ENCODE measurements at regions not wholly inside any gene's neighbourhood (a gene's known extent, or its start where the extent isn't known, plus 50 kb on each side); places are given as distances from the start of the nearest gene placed in this dataset.

DNA sequence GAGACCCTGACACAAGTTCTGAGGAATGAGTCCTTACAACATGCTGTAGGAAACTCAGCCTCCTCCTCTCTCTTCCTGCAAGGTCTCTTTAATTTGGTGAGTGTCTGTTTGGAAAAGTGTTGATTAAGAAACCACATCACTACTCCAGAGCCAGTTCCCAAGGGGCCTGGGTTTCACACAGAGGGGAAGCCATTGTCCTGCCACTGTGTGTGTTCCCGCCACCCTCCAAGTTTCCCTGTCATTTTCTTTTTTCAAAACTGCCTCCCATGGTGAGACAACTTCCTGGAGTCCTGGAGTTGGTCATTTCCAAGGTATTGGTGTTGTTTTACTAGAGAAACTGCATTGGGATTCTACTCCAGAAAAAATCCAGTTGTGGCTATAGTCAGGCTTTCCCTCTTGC, 232.0 kb upstream of the PARD3B start:
- TF ChIP-seq, protein P1, sequence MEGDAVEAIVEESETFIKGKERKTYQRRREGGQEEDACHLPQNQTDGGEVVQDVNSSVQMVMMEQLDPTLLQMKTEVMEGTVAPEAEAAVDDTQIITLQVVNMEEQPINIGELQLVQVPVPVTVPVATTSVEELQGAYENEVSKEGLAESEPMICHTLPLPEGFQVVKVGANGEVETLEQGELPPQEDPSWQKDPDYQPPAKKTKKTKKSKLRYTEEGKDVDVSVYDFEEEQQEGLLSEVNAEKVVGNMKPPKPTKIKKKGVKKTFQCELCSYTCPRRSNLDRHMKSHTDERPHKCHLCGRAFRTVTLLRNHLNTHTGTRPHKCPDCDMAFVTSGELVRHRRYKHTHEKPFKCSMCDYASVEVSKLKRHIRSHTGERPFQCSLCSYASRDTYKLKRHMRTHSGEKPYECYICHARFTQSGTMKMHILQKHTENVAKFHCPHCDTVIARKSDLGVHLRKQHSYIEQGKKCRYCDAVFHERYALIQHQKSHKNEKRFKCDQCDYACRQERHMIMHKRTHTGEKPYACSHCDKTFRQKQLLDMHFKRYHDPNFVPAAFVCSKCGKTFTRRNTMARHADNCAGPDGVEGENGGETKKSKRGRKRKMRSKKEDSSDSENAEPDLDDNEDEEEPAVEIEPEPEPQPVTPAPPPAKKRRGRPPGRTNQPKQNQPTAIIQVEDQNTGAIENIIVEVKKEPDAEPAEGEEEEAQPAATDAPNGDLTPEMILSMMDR (IDR thresholded peaks at IDR 0.05; ENCODE audit: insufficient read depth, low read length, severe bottlenecking) = no peak
- FAIRE-seq (no peak), DNase-seq (ENCODE audit: low read depth) (no peak)
- Histone ChIP-seq H3K4me3 (ENCODE audit: low read depth, low read length) (no peak overlapping the region), H3K36me3 (ENCODE audit: control insufficient read depth, insufficient read depth, low read length) (no peaks in the 10 kb centered on the region), H3K27me3 (ENCODE audit: control insufficient read depth, insufficient read depth, low read length) (no peaks in the 10 kb centered on the region)

DNA sequence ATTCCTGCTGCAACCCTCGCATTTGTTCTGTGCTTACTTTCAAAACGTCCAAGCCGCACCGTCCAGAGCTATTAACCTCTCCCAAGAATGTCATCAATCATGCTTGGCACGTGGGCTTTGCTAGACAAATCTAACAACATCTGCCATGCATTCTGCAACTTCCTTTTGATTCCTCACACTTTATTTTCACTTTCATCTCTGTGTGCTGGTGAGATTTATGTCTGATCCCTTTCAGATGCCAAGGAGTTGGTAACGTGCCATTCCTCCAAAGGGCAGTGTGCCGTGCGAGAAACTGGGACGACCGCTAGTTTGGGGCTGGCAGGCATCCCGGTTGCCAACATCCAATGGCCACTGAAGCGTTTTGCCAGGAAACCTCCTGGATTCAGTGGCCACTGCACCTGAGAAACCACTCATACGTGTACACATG, 230.0 kb upstream of the PARD3B start:
- H3K36me3 ChIP-seq (ENCODE audit: control insufficient read depth, insufficient read depth, low read length) = no peaks in the 10 kb centered on the region
- DNase-seq (ENCODE audit: low read depth) (no peak), FAIRE-seq (no peak)
- H3K4me3 ChIP-seq (ENCODE audit: low read depth, low read length) = no peak overlapping the region
- TF ChIP-seq, protein P1 (IDR thresholded peaks at IDR 0.05; ENCODE audit: insufficient read depth, low read length, severe bottlenecking) = no peak
- no peaks in the 10 kb centered on the region for H3K27me3 ChIP-seq (ENCODE audit: control insufficient read depth, insufficient read depth, low read length)

DNA sequence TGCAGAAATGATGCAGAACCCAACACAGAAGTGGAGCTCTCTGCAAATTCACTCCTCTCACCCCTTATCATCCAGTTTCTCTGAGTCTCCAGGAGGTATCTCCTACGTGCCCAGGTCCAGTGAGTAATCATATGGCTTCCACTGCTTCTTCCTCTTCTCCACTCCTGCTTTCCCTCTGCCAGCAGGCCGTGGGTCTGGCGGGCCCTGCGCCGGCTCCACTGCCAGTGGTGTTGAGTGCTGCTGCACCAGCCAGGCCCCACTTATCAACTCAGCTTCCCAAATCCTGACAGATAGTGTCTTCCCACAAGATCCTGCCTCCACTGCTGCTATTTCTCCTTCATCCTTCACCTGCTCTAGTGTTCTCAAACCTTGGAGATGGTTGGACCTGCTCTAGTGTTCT, 227.6 kb upstream of the PARD3B start:
- TF ChIP-seq, protein P1 (IDR thresholded peaks at IDR 0.05; ENCODE audit: insufficient read depth, low read length, severe bottlenecking) = no peak
- no peak for DNase-seq (ENCODE audit: low read depth)

DNA sequence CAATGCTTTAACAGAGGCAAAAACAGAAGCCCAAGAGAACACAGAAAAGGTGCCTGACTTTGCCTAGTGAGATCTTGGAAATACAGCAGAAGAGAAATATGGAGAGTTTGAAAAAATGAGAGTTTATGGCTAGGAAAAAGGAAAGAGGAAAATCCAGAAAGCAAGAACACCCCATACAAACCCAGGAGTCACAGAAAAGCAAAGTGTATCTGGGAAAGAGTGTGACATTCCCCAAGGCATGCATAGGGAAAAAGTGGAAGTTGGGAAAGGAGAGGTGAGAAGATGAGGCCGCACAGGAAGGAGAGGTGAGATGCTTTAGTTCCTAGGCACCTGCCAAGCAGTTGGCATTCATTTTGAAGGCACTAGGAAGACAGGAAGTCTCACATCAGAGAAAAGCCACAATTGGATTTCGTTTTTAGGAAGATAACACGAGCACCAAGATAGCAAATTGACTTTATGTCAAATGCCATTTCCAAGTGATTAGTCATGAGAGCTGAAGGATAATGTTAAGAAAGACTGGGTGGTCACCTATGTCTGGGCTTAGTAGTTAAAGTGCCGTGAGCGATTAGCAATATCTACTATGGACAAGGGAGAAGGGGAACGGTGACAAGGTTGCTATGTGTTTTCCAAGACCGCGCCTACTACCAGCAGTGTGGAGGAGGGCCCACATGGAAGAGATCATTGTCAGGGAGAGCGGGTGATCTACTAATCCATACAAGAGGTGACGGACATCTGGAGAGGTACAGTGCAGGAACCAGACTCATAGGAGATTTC, 224.1 kb upstream of the PARD3B start:
- TF ChIP-seq, protein P1 (IDR thresholded peaks at IDR 0.05; ENCODE audit: insufficient read depth, low read length, severe bottlenecking) = no peak

More for the DNA sequence above, 227.6 kb upstream of the PARD3B start:
- H3K4me3 ChIP-seq (ENCODE audit: low read depth, low read length) = no peak overlapping the region
- no peak for FAIRE-seq
- H3K36me3 ChIP-seq (ENCODE audit: control insufficient read depth, insufficient read depth, low read length) = no peaks in the 10 kb centered on the region
- H3K27me3 ChIP-seq (ENCODE audit: control insufficient read depth, insufficient read depth, low read length) = no peaks in the 10 kb centered on the region

DNA sequence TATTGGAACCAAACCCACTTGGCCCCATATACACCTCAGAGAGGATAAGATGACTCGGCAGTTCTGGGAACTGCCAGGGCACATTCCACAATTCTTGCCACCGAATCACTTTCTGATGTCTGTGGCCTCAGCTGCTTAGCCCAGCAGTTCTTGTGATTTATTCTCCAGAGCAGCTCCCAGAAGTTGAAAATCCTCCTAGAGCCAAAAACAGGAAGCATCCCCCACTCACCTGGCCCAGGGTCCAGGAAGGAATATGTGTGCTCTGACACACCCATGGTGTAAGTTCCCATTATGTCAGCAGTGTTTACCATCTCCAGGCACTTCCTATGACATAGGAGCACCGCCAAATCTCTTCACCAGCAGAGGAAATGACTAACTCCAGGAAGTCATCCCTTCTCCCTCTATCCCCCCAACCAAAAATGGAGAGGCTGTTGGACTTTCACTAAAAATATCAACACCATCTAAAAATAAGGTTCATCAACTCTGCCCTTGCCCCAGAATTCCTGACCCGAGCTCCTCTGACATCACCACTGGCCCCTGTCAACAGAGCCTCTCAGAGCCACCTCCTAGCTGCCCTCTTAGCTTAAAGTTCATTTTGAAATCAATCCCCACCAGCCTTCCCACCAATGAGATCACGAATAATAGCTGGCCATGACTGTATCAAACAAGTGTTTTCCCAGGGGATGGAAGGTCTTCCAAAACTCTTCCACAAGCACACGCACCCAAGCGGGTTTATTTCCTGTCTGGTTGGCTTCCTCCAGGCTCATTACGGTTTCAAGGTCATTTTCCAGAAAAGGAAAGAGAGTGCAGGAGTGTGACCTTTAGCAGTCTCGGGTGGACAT, 223.1 kb upstream of the PARD3B start:
- Histone ChIP-seq H3K27me3 (ENCODE audit: control insufficient read depth, insufficient read depth, low read length) (no peaks in the 10 kb centered on the region), H3K36me3 (ENCODE audit: control insufficient read depth, insufficient read depth, low read length) (no peaks in the 10 kb centered on the region), H3K4me3 (ENCODE audit: low read depth, low read length) (no peak overlapping the region)
- peak; percentile 86 for DNase-seq (ENCODE audit: low read depth)
- no peak for FAIRE-seq
- TF ChIP-seq, protein P1 (IDR thresholded peaks at IDR 0.05; ENCODE audit: insufficient read depth, low read length, severe bottlenecking) = no peak

More for the DNA sequence above, 224.1 kb upstream of the PARD3B start:
- peak; percentile 83 for FAIRE-seq
- DNase-seq (ENCODE audit: low read depth) = no peak
- no peak overlapping the region for H3K4me3 ChIP-seq (ENCODE audit: low read depth, low read length)
- no peaks in the 10 kb centered on the region for H3K36me3 ChIP-seq (ENCODE audit: control insufficient read depth, insufficient read depth, low read length)
- H3K27me3 ChIP-seq (ENCODE audit: control insufficient read depth, insufficient read depth, low read length) = no peaks in the 10 kb centered on the region
